ENCODE measurements at regions not wholly inside any gene's neighbourhood (a gene's known extent, or its start where the extent isn't known, plus 50 kb on each side); places are given as distances from the start of the nearest gene placed in this dataset.

GRCh38 chr4:128527946-128528576 is 240.4 kb upstream of the PGRMC2 start:
- H3K4me1 Mint-ChIP-seq: peaks cover 16% of the 10 kb centered on the region
- H3K9me3 Mint-ChIP-seq: peaks cover 22% of the 10 kb centered on the region
- H3K27me3 Mint-ChIP-seq (ENCODE audit: low read depth, poor library complexity): peaks cover 2% of the 10 kb centered on the region
- no peak overlapping the region for H3K4me3 Mint-ChIP-seq
- TF ChIP-seq, protein P1, sequence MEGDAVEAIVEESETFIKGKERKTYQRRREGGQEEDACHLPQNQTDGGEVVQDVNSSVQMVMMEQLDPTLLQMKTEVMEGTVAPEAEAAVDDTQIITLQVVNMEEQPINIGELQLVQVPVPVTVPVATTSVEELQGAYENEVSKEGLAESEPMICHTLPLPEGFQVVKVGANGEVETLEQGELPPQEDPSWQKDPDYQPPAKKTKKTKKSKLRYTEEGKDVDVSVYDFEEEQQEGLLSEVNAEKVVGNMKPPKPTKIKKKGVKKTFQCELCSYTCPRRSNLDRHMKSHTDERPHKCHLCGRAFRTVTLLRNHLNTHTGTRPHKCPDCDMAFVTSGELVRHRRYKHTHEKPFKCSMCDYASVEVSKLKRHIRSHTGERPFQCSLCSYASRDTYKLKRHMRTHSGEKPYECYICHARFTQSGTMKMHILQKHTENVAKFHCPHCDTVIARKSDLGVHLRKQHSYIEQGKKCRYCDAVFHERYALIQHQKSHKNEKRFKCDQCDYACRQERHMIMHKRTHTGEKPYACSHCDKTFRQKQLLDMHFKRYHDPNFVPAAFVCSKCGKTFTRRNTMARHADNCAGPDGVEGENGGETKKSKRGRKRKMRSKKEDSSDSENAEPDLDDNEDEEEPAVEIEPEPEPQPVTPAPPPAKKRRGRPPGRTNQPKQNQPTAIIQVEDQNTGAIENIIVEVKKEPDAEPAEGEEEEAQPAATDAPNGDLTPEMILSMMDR (IDR thresholded peaks at IDR 0.05): no peak
- H3K36me3 Mint-ChIP-seq (ENCODE audit: low read depth): peaks cover 7% of the 10 kb centered on the region
- no peak overlapping the region for H3K27ac Mint-ChIP-seq
- no peak for DNase-seq

DNA sequence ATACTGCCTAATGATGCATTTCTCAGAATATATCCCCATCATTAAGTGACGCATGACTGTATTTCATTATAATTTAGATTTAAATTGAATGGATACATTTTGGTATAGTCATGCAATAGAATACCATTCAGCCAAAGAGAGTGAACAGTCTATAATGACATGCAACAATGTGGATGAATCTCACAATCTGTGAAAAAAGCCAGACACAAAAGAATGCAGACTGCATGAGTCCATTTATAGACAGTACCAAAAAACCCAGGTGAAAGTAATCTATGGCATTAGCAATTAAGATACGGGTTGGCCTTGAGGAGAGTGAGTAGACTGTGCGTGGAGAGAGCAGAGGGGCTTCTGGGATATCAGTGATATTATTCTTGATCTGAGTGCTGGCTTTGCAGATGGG is 239.7 kb upstream of the PGRMC2 start:
- Mint-ChIP-seq H3K27ac (no peak overlapping the region), H3K9me3 (peaks cover 15% of the 10 kb centered on the region), H3K4me1 (peaks cover 20% of the 10 kb centered on the region), H3K4me3 (no peak overlapping the region), H3K27me3 (ENCODE audit: low read depth, poor library complexity) (peaks cover 2% of the 10 kb centered on the region), H3K36me3 (ENCODE audit: low read depth) (no peaks in the 10 kb centered on the region)
- DNase-seq: no peak
- TF ChIP-seq, protein P1 (IDR thresholded peaks at IDR 0.05): no peak

GRCh38 chr4:128525992-128526630 is 238.5 kb upstream of the PGRMC2 start:
- H3K4me1 Mint-ChIP-seq: peaks cover 31% of the 10 kb centered on the region
- DNase-seq: no peak
- no peak overlapping the region for H3K4me3 Mint-ChIP-seq
- H3K27ac Mint-ChIP-seq: no peak overlapping the region
- H3K36me3 Mint-ChIP-seq (ENCODE audit: low read depth): no peaks in the 10 kb centered on the region
- TF ChIP-seq, protein P1 (IDR thresholded peaks at IDR 0.05): no peak
- H3K27me3 Mint-ChIP-seq (ENCODE audit: low read depth, poor library complexity): peaks cover 2% of the 10 kb centered on the region
- peaks cover 3% of the 10 kb centered on the region for H3K9me3 Mint-ChIP-seq

- Mint-ChIP-seq H3K27me3 (ENCODE audit: low read depth, poor library complexity) (peaks cover 2% of the 10 kb centered on the region), H3K4me3 (no peak overlapping the region), H3K36me3 (ENCODE audit: low read depth) (no peaks in the 10 kb centered on the region), H3K9me3 (no peaks in the 10 kb centered on the region), H3K4me1 (peaks cover 38% of the 10 kb centered on the region), H3K27ac (peak overlapping the region; percentile 77)
- DNase-seq: no peak
- TF ChIP-seq, protein P1 (IDR thresholded peaks at IDR 0.05): no peak
Observed at GRCh38 chr4:128525387-128525786, 237.8 kb upstream of the PGRMC2 start.

GRCh38 chr4:128524311-128524710 is 236.7 kb upstream of the PGRMC2 start:
- H3K4me1 Mint-ChIP-seq: peaks cover 39% of the 10 kb centered on the region
- H3K27me3 Mint-ChIP-seq (ENCODE audit: low read depth, poor library complexity): peaks cover 2% of the 10 kb centered on the region
- no peaks in the 10 kb centered on the region for H3K9me3 Mint-ChIP-seq
- DNase-seq: no peak
- H3K27ac Mint-ChIP-seq: no peak overlapping the region
- no peak overlapping the region for H3K4me3 Mint-ChIP-seq
- H3K36me3 Mint-ChIP-seq (ENCODE audit: low read depth): no peaks in the 10 kb centered on the region
- TF ChIP-seq, protein P1 (IDR thresholded peaks at IDR 0.05): no peak

- no peak for DNase-seq
- Mint-ChIP-seq H3K27me3 (ENCODE audit: low read depth, poor library complexity) (peaks cover 2% of the 10 kb centered on the region), H3K4me1 (peaks cover 50% of the 10 kb centered on the region), H3K9me3 (no peaks in the 10 kb centered on the region), H3K27ac (no peak overlapping the region), H3K4me3 (no peak overlapping the region), H3K36me3 (ENCODE audit: low read depth) (peaks cover 4% of the 10 kb centered on the region)
- TF ChIP-seq, protein P1 (IDR thresholded peaks at IDR 0.05): no peak
Observed at GRCh38 chr4:128521648-128522111, 234.1 kb upstream of the PGRMC2 start.

All from nephron progenitor cell (in vitro differentiated cells).